PC-3 (cell line): ENCODE measurements at regions not wholly inside any gene's neighbourhood (a gene's known extent, or its start where the extent isn't known, plus 50 kb on each side); places are given as distances from the start of the nearest gene placed in this dataset.

Experiments used
- EZH2 ChIP-seq: fragments of 300-600 bp; sonication (generic); IDR thresholded peaks from one replicate; pipeline ENCODE4 v1.6.1; 2017; ENCODE audit warnings: antibody characterized with exemption, mild to moderate bottlenecking, low read length; ENCODE audit not compliant: unreplicated experiment
- TF ChIP-seq, protein P1 (sequence below): fragments of 300-600 bp; sonication (generic); conservative IDR thresholded peaks from 2 replicates; pipeline ENCODE4 v1.5.1; 2017; ENCODE audit warnings: antibody characterized with exemption, low read depth, mild to moderate bottlenecking, low read length

DNA sequence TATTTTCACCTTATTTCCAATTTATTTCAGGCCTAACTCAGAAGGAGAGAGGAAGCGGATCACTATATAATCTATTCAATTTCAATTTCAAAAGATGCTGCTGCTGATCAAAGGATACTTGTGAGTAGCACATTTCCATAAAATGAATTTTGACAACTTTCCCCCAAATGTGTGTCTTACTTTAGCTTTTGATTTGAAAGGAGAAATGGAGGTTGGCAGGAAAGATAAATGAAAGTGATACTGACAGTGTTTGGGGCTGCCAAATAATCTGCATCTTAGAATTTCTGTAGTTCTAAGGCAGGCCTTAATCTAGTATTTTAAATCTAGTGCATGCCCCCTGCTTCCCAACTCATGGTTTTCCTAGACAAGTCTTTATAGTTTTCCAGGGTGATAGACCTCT is 535.4 kb downstream of the DOK5 start:
- TF ChIP-seq, protein P1, sequence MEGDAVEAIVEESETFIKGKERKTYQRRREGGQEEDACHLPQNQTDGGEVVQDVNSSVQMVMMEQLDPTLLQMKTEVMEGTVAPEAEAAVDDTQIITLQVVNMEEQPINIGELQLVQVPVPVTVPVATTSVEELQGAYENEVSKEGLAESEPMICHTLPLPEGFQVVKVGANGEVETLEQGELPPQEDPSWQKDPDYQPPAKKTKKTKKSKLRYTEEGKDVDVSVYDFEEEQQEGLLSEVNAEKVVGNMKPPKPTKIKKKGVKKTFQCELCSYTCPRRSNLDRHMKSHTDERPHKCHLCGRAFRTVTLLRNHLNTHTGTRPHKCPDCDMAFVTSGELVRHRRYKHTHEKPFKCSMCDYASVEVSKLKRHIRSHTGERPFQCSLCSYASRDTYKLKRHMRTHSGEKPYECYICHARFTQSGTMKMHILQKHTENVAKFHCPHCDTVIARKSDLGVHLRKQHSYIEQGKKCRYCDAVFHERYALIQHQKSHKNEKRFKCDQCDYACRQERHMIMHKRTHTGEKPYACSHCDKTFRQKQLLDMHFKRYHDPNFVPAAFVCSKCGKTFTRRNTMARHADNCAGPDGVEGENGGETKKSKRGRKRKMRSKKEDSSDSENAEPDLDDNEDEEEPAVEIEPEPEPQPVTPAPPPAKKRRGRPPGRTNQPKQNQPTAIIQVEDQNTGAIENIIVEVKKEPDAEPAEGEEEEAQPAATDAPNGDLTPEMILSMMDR: no peak
- no peak for TF ChIP-seq EZH2
